Ascending aorta (tissue), 2 donors: ENCODE measurements at regions not wholly inside any gene's neighbourhood (a gene's known extent, or its start where the extent isn't known, plus 50 kb on each side); places are given as distances from the start of the nearest gene placed in this dataset.

Experiments
- DNase-seq, 2 donors: peaks; one replicate each; pipeline ENCODE4 v3.0.0-alpha.2; 2019; ENCODE audit warnings: low spot score in 2 of 2
- H3K27ac ChIP-seq, 2 donors: fragments of 200-600 bp; sonication (generic); one replicate each; pipeline ENCODE4 v1.5.1; 2016 to 2017; ENCODE audit warnings: mild to moderate bottlenecking in 1 of 2
- H3K27me3 ChIP-seq: fragments of 200-600 bp; sonication (generic); one replicate; pipeline ENCODE4 v1.5.1; 2017
- H3K36me3 ChIP-seq, 2 donors: fragments of 200-600 bp; sonication (generic); one replicate each; pipeline ENCODE4 v1.5.1; 2016
- H3K4me1 ChIP-seq, 2 donors: fragments of 200-600 bp; sonication (generic); one replicate each; pipeline ENCODE4 v1.5.1; 2016 to 2017; ENCODE audit warnings: mild to moderate bottlenecking in 1 of 2
- H3K4me3 ChIP-seq, 2 donors: fragments of 200-600 bp; sonication (generic); one replicate each; pipeline ENCODE4 v1.5.1; 2016 to 2017; ENCODE audit warnings: mild to moderate bottlenecking in 1 of 2
- H3K9me3 ChIP-seq, 2 donors: fragments of 200-600 bp; sonication (generic); one replicate each; pipeline ENCODE4 v1.5.1; 2016
- intact Hi-C: fragments of 100-400 bp; cut with DNase I; formaldehyde crosslinking; loops from one replicate; pipeline ENCODE4 v1.15.1; 2023
- TF ChIP-seq, protein P1 (sequence below), 3 experiments: fragments of 200-600 bp in 2 of 3; fragments of 450-650 bp in 1 of 3; sonication (generic) in 2 of 3; IDR thresholded peaks; one replicate each; pipeline ENCODE4 v1.5.1; 2016 to 2019; ENCODE audit warnings: antibody characterized with exemption in 3 of 3, mild to moderate bottlenecking in 1 of 3, moderate library complexity in 1 of 3

DNA sequence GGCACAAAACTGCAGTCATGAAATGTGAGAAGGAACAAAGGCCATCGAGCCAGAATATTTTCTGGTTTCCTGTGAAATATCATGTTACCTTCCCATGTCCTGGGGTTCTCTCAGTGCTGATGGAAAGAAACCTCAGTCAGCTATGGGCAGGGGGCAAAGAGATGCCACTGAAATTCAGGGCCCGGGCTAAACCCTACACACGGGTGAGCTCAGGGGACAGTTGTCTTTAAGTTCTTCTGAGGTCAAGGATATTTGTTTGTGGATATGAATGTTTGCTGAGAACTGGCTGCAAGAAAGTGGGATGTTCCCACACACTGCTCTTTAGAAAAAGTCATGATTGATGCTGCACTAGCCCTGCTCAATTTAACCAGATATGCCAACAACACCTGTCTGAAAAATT is 187.2 kb downstream of the MEX3B start:
- no peak for DNase-seq
- H3K4me3 ChIP-seq = no peak overlapping the region
- H3K27me3 ChIP-seq = no peaks in the 10 kb centered on the region
- intact Hi-C loops = no loop called here
- H3K9me3 ChIP-seq = no peaks in the 10 kb centered on the region
- H3K4me1 ChIP-seq = no peaks in the 10 kb centered on the region
- TF ChIP-seq, protein P1, sequence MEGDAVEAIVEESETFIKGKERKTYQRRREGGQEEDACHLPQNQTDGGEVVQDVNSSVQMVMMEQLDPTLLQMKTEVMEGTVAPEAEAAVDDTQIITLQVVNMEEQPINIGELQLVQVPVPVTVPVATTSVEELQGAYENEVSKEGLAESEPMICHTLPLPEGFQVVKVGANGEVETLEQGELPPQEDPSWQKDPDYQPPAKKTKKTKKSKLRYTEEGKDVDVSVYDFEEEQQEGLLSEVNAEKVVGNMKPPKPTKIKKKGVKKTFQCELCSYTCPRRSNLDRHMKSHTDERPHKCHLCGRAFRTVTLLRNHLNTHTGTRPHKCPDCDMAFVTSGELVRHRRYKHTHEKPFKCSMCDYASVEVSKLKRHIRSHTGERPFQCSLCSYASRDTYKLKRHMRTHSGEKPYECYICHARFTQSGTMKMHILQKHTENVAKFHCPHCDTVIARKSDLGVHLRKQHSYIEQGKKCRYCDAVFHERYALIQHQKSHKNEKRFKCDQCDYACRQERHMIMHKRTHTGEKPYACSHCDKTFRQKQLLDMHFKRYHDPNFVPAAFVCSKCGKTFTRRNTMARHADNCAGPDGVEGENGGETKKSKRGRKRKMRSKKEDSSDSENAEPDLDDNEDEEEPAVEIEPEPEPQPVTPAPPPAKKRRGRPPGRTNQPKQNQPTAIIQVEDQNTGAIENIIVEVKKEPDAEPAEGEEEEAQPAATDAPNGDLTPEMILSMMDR (IDR thresholded peaks at IDR 0.05) = no peak
- no peak overlapping the region for H3K27ac ChIP-seq
- no peaks in the 10 kb centered on the region for H3K36me3 ChIP-seq

DNA sequence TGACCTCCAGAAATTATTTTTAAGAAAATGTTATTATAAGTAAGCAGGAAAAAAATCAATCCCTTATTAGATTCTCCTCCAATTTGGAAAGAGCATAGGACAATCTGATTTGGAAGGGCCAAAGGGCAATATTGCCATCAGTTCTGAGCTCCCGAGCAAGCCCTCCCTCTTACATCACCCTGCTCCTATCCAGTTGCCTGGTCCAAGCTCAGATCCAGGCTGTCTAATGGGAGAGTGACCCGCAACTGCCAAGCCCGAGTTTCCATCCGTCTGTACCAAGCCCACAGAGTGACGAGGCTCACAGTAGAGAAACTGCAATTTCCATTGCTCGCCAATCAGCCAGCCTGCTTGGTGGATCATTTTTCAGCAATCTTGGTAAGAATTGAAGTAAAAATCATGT is 187.7 kb downstream of the MEX3B start:
- intact Hi-C loops = no loop called here
- Histone ChIP-seq H3K27me3 (no peaks in the 10 kb centered on the region), H3K9me3 (no peaks in the 10 kb centered on the region), H3K4me1 (no peaks in the 10 kb centered on the region), H3K4me3 (no peak overlapping the region), H3K36me3 (no peaks in the 10 kb centered on the region), H3K27ac (no peak overlapping the region)
- TF ChIP-seq, protein P1 (IDR thresholded peaks at IDR 0.05) = no peak
- DNase-seq = no peak

- no peak overlapping the region for H3K4me3 ChIP-seq
- no peaks in the 10 kb centered on the region for H3K36me3 ChIP-seq
- intact Hi-C loops = no loop called here
- H3K4me1 ChIP-seq = no peaks in the 10 kb centered on the region
- TF ChIP-seq, protein P1 (IDR thresholded peaks at IDR 0.05) = no peak
- H3K27me3 ChIP-seq = no peaks in the 10 kb centered on the region
- no peak for DNase-seq
- H3K27ac ChIP-seq = no peak overlapping the region
- H3K9me3 ChIP-seq = no peaks in the 10 kb centered on the region
Measured at GRCh38 chr15:81856634-81857026, 189.2 kb downstream of the MEX3B start.

GRCh38 chr15:81856001-81856633 is 189.7 kb downstream of the MEX3B start:
- DNase-seq = no peak
- TF ChIP-seq, protein P1 (IDR thresholded peaks at IDR 0.05) = no peak
- no peak overlapping the region for H3K27ac ChIP-seq

GRCh38 chr15:81853150-81853748 is 192.6 kb downstream of the MEX3B start:
- Histone ChIP-seq H3K4me1 (no peaks in the 10 kb centered on the region), H3K27ac (no peak overlapping the region), H3K9me3 (no peaks in the 10 kb centered on the region), H3K27me3 (no peaks in the 10 kb centered on the region), H3K36me3 (no peaks in the 10 kb centered on the region), H3K4me3 (no peak overlapping the region)
- intact Hi-C loops = no loop called here
- TF ChIP-seq, protein P1 (IDR thresholded peaks at IDR 0.05) = no peak
- DNase-seq = no peak

More at GRCh38 chr15:81856001-81856633, 189.7 kb downstream of the MEX3B start:
- Histone ChIP-seq H3K27me3 (no peaks in the 10 kb centered on the region), H3K9me3 (no peaks in the 10 kb centered on the region), H3K4me3 (no peak overlapping the region), H3K36me3 (no peaks in the 10 kb centered on the region), H3K4me1 (no peaks in the 10 kb centered on the region)
- intact Hi-C loops = no loop called here
